H1 (cell line): ENCODE measurements at regions not wholly inside any gene's neighbourhood (a gene's known extent, or its start where the extent isn't known, plus 50 kb on each side); places are given as distances from the start of the nearest gene placed in this dataset.
A peak's percentile ranks its signal among the peaks of the same experiment; 100 is the strongest.

Source experiments
- CTCF ChIA-PET: fragments of 300-600 bp; sonication (Branson Sonifier 250); formaldehyde crosslinking; loops from one replicate; lab custom pipeline; 2021; ENCODE audit not compliant: partially characterized antibody; lab: Charles Lee
- POLR2A ChIA-PET: fragments of 300-600 bp; sonication (Branson Sonifier 250); formaldehyde crosslinking; loops from one replicate; lab custom pipeline; 2021; ENCODE audit warnings: inconsistent platforms; ENCODE audit not compliant: partially characterized antibody; lab: Charles Lee
- DNase-seq, 2 experiments: peaks; one replicate each; pipeline versions ENCODE4 v3.0.0 to v3.0.0-alpha.2; 2010 to 2022; ENCODE audit warnings: low spot score in 2 of 2, low read depth in 1 of 2, mixed read lengths in 1 of 2
- FAIRE-seq: peaks from 2 replicates; lab custom pipeline; 2011; peaks lifted over from hg19 to GRCh38; lab: Jason Lieb, UNC
- H2AFZ ChIP-seq: 2 replicates; pipeline ENCODE4 v1.8.1; 2012; ENCODE audit warnings: low read length, inconsistent platforms
- H2AK5ac ChIP-seq: 2 replicates; pipeline ENCODE4 v1.6.1; 2013; ENCODE audit warnings: low read depth, low read length
- H2BK120ac ChIP-seq: replicated peaks from 2 replicates; pipeline ENCODE3; 2013; ENCODE audit warnings: low read depth, low read length, inconsistent platforms
- H2BK12ac ChIP-seq: 2 replicates; pipeline ENCODE4 v1.6.1; 2013; ENCODE audit warnings: low read depth, low read length
- H2BK15ac ChIP-seq: 2 replicates; pipeline ENCODE4 v1.6.1; 2013; ENCODE audit warnings: low read length
- H2BK20ac ChIP-seq: 2 replicates; pipeline ENCODE4 v1.6.1; 2013; ENCODE audit warnings: low read length
- H2BK5ac ChIP-seq: 2 replicates; pipeline ENCODE4 v1.6.1; 2013; ENCODE audit warnings: low read depth, low read length
- H3K14ac ChIP-seq: 2 replicates; pipeline ENCODE4 v1.6.1; 2013; ENCODE audit warnings: inconsistent platforms; ENCODE audit not compliant: insufficient read length
- H3K18ac ChIP-seq: 2 replicates; pipeline ENCODE4 v1.6.1; 2013; ENCODE audit warnings: low read length; ENCODE audit errors: extremely low read depth
- H3K23ac ChIP-seq: 2 replicates; pipeline ENCODE4 v1.6.1; 2013; ENCODE audit warnings: inconsistent platforms; ENCODE audit not compliant: insufficient read length
- H3K23me2 ChIP-seq: 2 replicates; pipeline ENCODE4 v1.6.1; 2013; ENCODE audit warnings: low read depth, low read length
- H3K27ac ChIP-seq: 2 replicates; pipeline ENCODE4 v1.6.1; 2011; ENCODE audit warnings: low read depth, low read length, inconsistent platforms
- H3K27me3 ChIP-seq, 4 experiments: replicated peaks in 1 of 4; 1 replicate in 1 of 4; 2 replicates in 3 of 4; pipeline versions ENCODE4 v1.6.1 to v1.8.1; 2011 to 2013; ENCODE audit warnings: low read length in 3 of 4, mild to moderate bottlenecking in 3 of 4, inconsistent platforms in 2 of 4, mixed read lengths in 2 of 4, moderate library complexity in 1 of 4; ENCODE audit not compliant: control insufficient read depth in 3 of 4, insufficient read depth in 3 of 4; ENCODE audit errors: extremely low read depth in 1 of 4
- H3K36me3 ChIP-seq, 4 experiments: 2 replicates each; pipeline versions ENCODE4 v1.6.1 to v1.8.1; 2011 to 2013; ENCODE audit warnings: mild to moderate bottlenecking in 4 of 4, low read length in 3 of 4, moderate library complexity in 2 of 4, control low read depth in 1 of 4, inconsistent platforms in 1 of 4; ENCODE audit not compliant: insufficient read depth in 4 of 4, control insufficient read depth in 2 of 4
- H3K4ac ChIP-seq: replicated peaks from 2 replicates; pipeline ENCODE3; 2013; ENCODE audit warnings: low read length, low read depth, mixed read lengths, inconsistent platforms; ENCODE audit not compliant: insufficient read length
- H3K4me1 ChIP-seq, 4 experiments: replicated peaks in 1 of 4; 1 replicate in 1 of 4; 2 replicates in 3 of 4; pipeline versions ENCODE4 v1.6.1 to v1.8.1; 2011 to 2013; ENCODE audit warnings: low read length in 3 of 4, inconsistent platforms in 2 of 4, mixed read lengths in 1 of 4; ENCODE audit not compliant: insufficient read depth in 4 of 4, control insufficient read depth in 3 of 4
- H3K4me2 ChIP-seq, 2 experiments: 2 replicates each; pipeline versions ENCODE4 v1.6.1 to v1.8.1; 2011 to 2013; ENCODE audit warnings: low read depth in 2 of 2, low read length in 2 of 2, control low read depth in 1 of 2, inconsistent platforms in 1 of 2, mild to moderate bottlenecking in 1 of 2; ENCODE audit not compliant: insufficient read depth in 1 of 2
- H3K4me3 ChIP-seq, 4 experiments: fragments of 200-600, 300-600 bp in 1 of 4; sonication (generic), shearing (Covaris generic), sonication (Bioruptor Twin) in 1 of 4; 2 replicates each; pipeline versions ENCODE4 v1.5.1 to v1.8.1; 2011 to 2016; ENCODE audit warnings: low read length in 4 of 4, low read depth in 3 of 4, control low read depth in 2 of 4, inconsistent platforms in 2 of 4, mild to moderate bottlenecking in 2 of 4, mixed read lengths in 1 of 4, moderate library complexity in 1 of 4; ENCODE audit not compliant: insufficient read depth in 2 of 4; ENCODE audit errors: extremely low read depth in 1 of 4
- H3K56ac ChIP-seq: replicated peaks from 2 replicates; pipeline ENCODE3; 2013; ENCODE audit warnings: low read depth, mild to moderate bottlenecking, mixed read lengths, low read length, inconsistent platforms; ENCODE audit not compliant: insufficient read length
- H3K79me1 ChIP-seq: 2 replicates; pipeline ENCODE4 v1.6.1; 2013; ENCODE audit warnings: low read depth, low read length, control low read depth
- H3K79me2 ChIP-seq, 2 experiments: 2 replicates each; pipeline versions ENCODE4 v1.6.1 to v1.8.1; 2012 to 2013; ENCODE audit warnings: low read length in 2 of 2, mild to moderate bottlenecking in 2 of 2, inconsistent platforms in 1 of 2; ENCODE audit not compliant: insufficient read depth in 2 of 2, control insufficient read depth in 1 of 2
- H3K9ac ChIP-seq, 4 experiments: replicated peaks in 1 of 4; 1 replicate in 1 of 4; 2 replicates in 3 of 4; pipeline versions ENCODE4 v1.6.1 to v1.8.1; 2011 to 2013; ENCODE audit warnings: low read depth in 3 of 4, low read length in 3 of 4, control low read depth in 2 of 4, mild to moderate bottlenecking in 2 of 4, moderate library complexity in 2 of 4, inconsistent platforms in 1 of 4; ENCODE audit errors: extremely low read depth in 1 of 4
- H3K9me3 ChIP-seq, 2 experiments: 2 replicates each; pipeline versions ENCODE4 v1.6.1 to v1.8.1; 2012 to 2013; ENCODE audit warnings: mild to moderate bottlenecking in 2 of 2, moderate library complexity in 2 of 2, control low read depth in 1 of 2, inconsistent platforms in 1 of 2, low read depth in 1 of 2, low read length in 1 of 2, mixed read lengths in 1 of 2; ENCODE audit not compliant: insufficient read depth in 2 of 2
- H4K20me1 ChIP-seq, 2 experiments: replicated peaks in 1 of 2; 2 replicates each; pipeline versions ENCODE3 to v1.8.1; 2011 to 2013; ENCODE audit warnings: inconsistent platforms in 2 of 2, low read length in 2 of 2, mild to moderate bottlenecking in 1 of 2; ENCODE audit not compliant: insufficient read depth in 2 of 2, control insufficient read depth in 1 of 2
- H4K5ac ChIP-seq: 2 replicates; pipeline ENCODE4 v1.6.1; 2013; ENCODE audit warnings: low read length, low read depth, mixed read lengths, inconsistent platforms; ENCODE audit not compliant: insufficient read length
- H4K8ac ChIP-seq: 2 replicates; pipeline ENCODE4 v1.8.0; 2013; ENCODE audit warnings: mild to moderate bottlenecking, moderate library complexity, low read length, inconsistent platforms; ENCODE audit not compliant: insufficient read depth; ENCODE audit errors: extremely low read depth
- H4K91ac ChIP-seq: replicated peaks from 2 replicates; pipeline ENCODE3; 2013; ENCODE audit warnings: low read length, mixed read lengths, inconsistent platforms; ENCODE audit not compliant: insufficient read length
- CEBPB ChIP-seq: IDR thresholded peaks from 2 replicates; pipeline ENCODE4 v1.6.1; 2012; ENCODE audit warnings: low read depth, low read length
- FOSL1 ChIP-seq: IDR thresholded peaks from 2 replicates; pipeline ENCODE4 v1.6.1; 2011; ENCODE audit warnings: mild to moderate bottlenecking, low read depth, low read length, moderate library complexity; ENCODE audit not compliant: insufficient read depth
- KDM1A ChIP-seq: fragments of 200-600, 300-600 bp; sonication (generic); IDR thresholded peaks from 2 replicates; pipeline ENCODE4 v1.7.1; 2016; ENCODE audit warnings: mild to moderate bottlenecking, low read length, borderline replicate concordance
- MAFK ChIP-seq: IDR thresholded peaks from 2 replicates; pipeline ENCODE4 v1.6.1; 2012; ENCODE audit warnings: low read depth, mild to moderate bottlenecking, improper control_type of control experiment, low read length
- RAD21 ChIP-seq, 2 experiments: IDR thresholded peaks in 1 of 2; conservative IDR thresholded peaks in 1 of 2; 2 replicates each; pipeline ENCODE4 v1.6.1; 2011; ENCODE audit warnings: low read depth in 2 of 2, low read length in 2 of 2, improper control_type of control experiment in 1 of 2, inconsistent platforms in 1 of 2, mild to moderate bottlenecking in 1 of 2, moderate library complexity in 1 of 2
- SIRT6 ChIP-seq: IDR thresholded peaks from one replicate; pipeline ENCODE4 v1.7.1; 2012; ENCODE audit warnings: low read length, inconsistent platforms
- SIX5 ChIP-seq: IDR thresholded peaks from 2 replicates; pipeline ENCODE4 v1.6.1; 2011; ENCODE audit warnings: mild to moderate bottlenecking, low read depth, low read length
- TEAD4 ChIP-seq: IDR thresholded peaks from 2 replicates; pipeline ENCODE4 v1.6.1; 2012; ENCODE audit warnings: low read depth, low read length, inconsistent platforms, mixed read lengths
- WGBS, 2 experiments: shearing (Covaris generic) in 1 of 2; methylation state at CpG; one replicate each; pipeline versions ENCODE4 v1.1.6 to v1.1.7; 2013 to 2015; ENCODE audit warnings: low lambda C conversion rate in 2 of 2, mixed read lengths in 2 of 2, inconsistent platforms in 1 of 2, low coverage in 1 of 2, missing lambda C conversion rate in 1 of 2; ENCODE audit not compliant: insufficient replicate concordance in 2 of 2, insufficient coverage in 1 of 2, insufficient read length in 1 of 2; ENCODE audit errors: extremely low coverage in 1 of 2, missing lambda C conversion rate in 1 of 2; 5-methylcytosine and 5-hydroxymethylcytosine counted together
- TF ChIP-seq, protein P1 (sequence below): IDR thresholded peaks from 2 replicates; pipeline ENCODE4 v1.6.1; 2012; ENCODE audit warnings: inconsistent platforms

DNA sequence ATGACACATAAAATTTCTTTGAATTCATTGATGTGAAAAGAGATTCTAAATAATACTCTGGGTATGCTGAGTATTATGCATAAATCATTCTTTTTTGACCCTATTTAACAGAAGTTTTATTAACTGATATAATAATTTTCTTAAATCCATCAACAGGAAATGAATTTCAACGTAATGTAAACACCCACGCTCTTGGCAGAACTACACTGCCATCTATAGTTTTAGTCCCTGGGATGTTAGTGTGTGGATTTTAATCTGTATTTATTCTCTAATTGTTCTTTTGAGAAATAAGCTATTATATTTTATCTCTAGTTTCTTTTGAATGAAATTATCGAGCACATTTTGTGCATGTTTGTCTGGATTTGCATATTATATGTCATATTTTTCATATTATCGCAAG, 666.8 kb upstream of the NDST4 start:
- H3K23me2 ChIP-seq: no peaks in the 10 kb centered on the region
- no peak overlapping the region for H4K8ac ChIP-seq
- H3K4me1 ChIP-seq: no peaks in the 10 kb centered on the region
- H2AK5ac ChIP-seq: no peak overlapping the region
- H2BK12ac ChIP-seq: no peak overlapping the region
- no peak overlapping the region for H4K91ac ChIP-seq
- no peak overlapping the region for H4K5ac ChIP-seq
- TF ChIP-seq FOSL1: no peak
- TF ChIP-seq SIRT6: no peak
- no peak for TF ChIP-seq TEAD4
- TF ChIP-seq, protein P1, sequence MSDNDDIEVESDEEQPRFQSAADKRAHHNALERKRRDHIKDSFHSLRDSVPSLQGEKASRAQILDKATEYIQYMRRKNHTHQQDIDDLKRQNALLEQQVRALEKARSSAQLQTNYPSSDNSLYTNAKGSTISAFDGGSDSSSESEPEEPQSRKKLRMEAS: no peak
- no peak for TF ChIP-seq CEBPB
- TF ChIP-seq MAFK: no peak
- TF ChIP-seq RAD21 (IDR thresholded peaks at IDR 0.05 in 1 of 2, conservative IDR thresholded peaks at IDR 0.05 in 1 of 2; ENCODE audit: low read depth in 2 of 2, low read length in 2 of 2): peak; percentile 45 to 48
- no peak for TF ChIP-seq KDM1A
- TF ChIP-seq SIX5: no peak
- H3K4me2 ChIP-seq: no peak overlapping the region
- ChIA-PET POLR2A (no interaction called here), CTCF (interaction anchor here (0.7 to 1.3 kb wide), 6 partner anchors 9 to 463 kb away, joined by 3 to 5 read pairs (median 4); no protein-coding TSS in a partner anchor)
- H2BK5ac ChIP-seq: no peak overlapping the region
- H3K23ac ChIP-seq: no peak overlapping the region
- 86% methylated on average over 4 of the region's 4 CpGs; no CpG with 5 or more reads in 1 of the 2 experiments for WGBS, 2 experiments
- no peak for FAIRE-seq
- H3K79me2 ChIP-seq: no peaks in the 10 kb centered on the region
- no peaks in the 10 kb centered on the region for H3K27me3 ChIP-seq
- no peak overlapping the region for H3K56ac ChIP-seq
- no peak overlapping the region for H2BK20ac ChIP-seq
- H2AFZ ChIP-seq: no peak overlapping the region
- H3K4ac ChIP-seq: no peak overlapping the region
- DNase-seq: no peak
- no peak overlapping the region for H3K9ac ChIP-seq
- H2BK15ac ChIP-seq: no peak overlapping the region
- H3K18ac ChIP-seq: no peak overlapping the region
- H3K4me3 ChIP-seq: no peak overlapping the region
- no peak overlapping the region for H3K14ac ChIP-seq
- H3K27ac ChIP-seq: no peak overlapping the region
- H3K79me1 ChIP-seq: no peaks in the 10 kb centered on the region
- no peaks in the 10 kb centered on the region for H3K36me3 ChIP-seq
- H2BK120ac ChIP-seq: no peak overlapping the region
- no peaks in the 10 kb centered on the region for H4K20me1 ChIP-seq
- H3K9me3 ChIP-seq: no peaks in the 10 kb centered on the region
